Neural progenitor cell (in vitro differentiated cells): ENCODE measurements at regions not wholly inside any gene's neighbourhood (a gene's known extent, or its start where the extent isn't known, plus 50 kb on each side); places are given as distances from the start of the nearest gene placed in this dataset.

ENCODE experiments used
- EZH2 ChIP-seq: fragments of 200-600 bp; sonication (generic); IDR thresholded peaks from 2 replicates; pipeline ENCODE4 v1.6.1; 2017; ENCODE audit warnings: antibody characterized with exemption, mild to moderate bottlenecking, moderate library complexity
- EZH2phosphoT487 ChIP-seq: fragments of 200-600 bp; sonication (generic); IDR thresholded peaks from 2 replicates; pipeline ENCODE4 v1.6.1; 2017; ENCODE audit warnings: antibody characterized with exemption
- TF ChIP-seq, protein P1 (sequence below): fragments of 200-600 bp; sonication (generic); IDR thresholded peaks from 2 replicates; pipeline ENCODE4 v1.5.1; 2017; ENCODE audit warnings: antibody characterized with exemption, mild to moderate bottlenecking

GRCh38 chr5:104965006-104965405, 1402.4 kb upstream of the NUDT12 start:
- TF ChIP-seq, protein P1, sequence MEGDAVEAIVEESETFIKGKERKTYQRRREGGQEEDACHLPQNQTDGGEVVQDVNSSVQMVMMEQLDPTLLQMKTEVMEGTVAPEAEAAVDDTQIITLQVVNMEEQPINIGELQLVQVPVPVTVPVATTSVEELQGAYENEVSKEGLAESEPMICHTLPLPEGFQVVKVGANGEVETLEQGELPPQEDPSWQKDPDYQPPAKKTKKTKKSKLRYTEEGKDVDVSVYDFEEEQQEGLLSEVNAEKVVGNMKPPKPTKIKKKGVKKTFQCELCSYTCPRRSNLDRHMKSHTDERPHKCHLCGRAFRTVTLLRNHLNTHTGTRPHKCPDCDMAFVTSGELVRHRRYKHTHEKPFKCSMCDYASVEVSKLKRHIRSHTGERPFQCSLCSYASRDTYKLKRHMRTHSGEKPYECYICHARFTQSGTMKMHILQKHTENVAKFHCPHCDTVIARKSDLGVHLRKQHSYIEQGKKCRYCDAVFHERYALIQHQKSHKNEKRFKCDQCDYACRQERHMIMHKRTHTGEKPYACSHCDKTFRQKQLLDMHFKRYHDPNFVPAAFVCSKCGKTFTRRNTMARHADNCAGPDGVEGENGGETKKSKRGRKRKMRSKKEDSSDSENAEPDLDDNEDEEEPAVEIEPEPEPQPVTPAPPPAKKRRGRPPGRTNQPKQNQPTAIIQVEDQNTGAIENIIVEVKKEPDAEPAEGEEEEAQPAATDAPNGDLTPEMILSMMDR, result no peak
- TF ChIP-seq EZH2phosphoT487 (no peak), EZH2 (no peak)
